H54 (cell line): ENCODE measurements at regions not wholly inside any gene's neighbourhood (a gene's known extent, or its start where the extent isn't known, plus 50 kb on each side); places are given as distances from the start of the nearest gene placed in this dataset.
"Not testable (repeated sequence)": the region's sequence is repeated elsewhere in the genome, so short reads cannot be mapped to it uniquely, and the experiment has no call there.

ENCODE experiments used
- DNase-seq: peaks from one replicate; pipeline ENCODE4 v3.0.0; 2011; ENCODE audit warnings: low spot score, mixed read lengths; ENCODE audit not compliant: insufficient read length
- FAIRE-seq: peaks from 3 replicates; lab custom pipeline; 2011; peaks lifted over from hg19 to GRCh38; lab: Jason Lieb, UNC
- POLR2A ChIP-seq: IDR thresholded peaks from 2 replicates; pipeline ENCODE4 v1.6.1; 2011; ENCODE audit warnings: low read depth, mild to moderate bottlenecking, low read length

- DNase-seq: no peak
- FAIRE-seq: no peak
- TF ChIP-seq POLR2A: no peak
Observed at GRCh38 chr12:38204831-38205230, 111.7 kb upstream of the ALG10B start.

DNA sequence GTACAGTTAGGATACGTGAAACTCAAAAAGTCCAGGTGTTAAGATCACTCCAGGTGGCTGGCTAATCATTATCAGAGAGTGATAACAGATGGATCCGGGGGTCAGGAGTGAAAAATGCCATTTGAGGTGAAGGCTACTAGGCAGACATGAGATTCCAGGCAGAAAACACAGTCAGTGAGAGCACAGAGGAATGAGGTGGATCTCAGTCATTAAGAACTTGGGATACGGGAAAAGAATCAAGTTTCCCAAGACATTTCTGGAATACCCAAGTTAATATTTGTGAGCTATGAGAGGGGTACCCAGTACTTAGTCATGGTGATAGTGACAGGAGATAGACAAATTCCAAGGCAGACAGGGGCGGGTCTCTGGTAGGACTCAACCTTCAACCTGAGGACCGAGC is 94.6 kb upstream of the ALG10B start:
- DNase-seq (no peak), FAIRE-seq (no peak)
- no peak for TF ChIP-seq POLR2A

- not testable (repeated sequence) for DNase-seq, FAIRE-seq
Observed at GRCh38 chr12:38238328-38238727, 78.2 kb upstream of the ALG10B start.

- no peak for TF ChIP-seq POLR2A
- DNase-seq: no peak
- FAIRE-seq: no peak
Observed at GRCh38 chr12:38253778-38254177, 62.8 kb upstream of the ALG10B start.

- no peak for DNase-seq
- no peak for TF ChIP-seq POLR2A
- FAIRE-seq: no peak
Observed at GRCh38 chr12:38258411-38258810, 58.2 kb upstream of the ALG10B start.
